A549 (cell line): ENCODE measurements at regions not wholly inside any gene's neighbourhood (a gene's known extent, or its start where the extent isn't known, plus 50 kb on each side); places are given as distances from the start of the nearest gene placed in this dataset.

Source experiments
- CTCF ChIP-seq: fragments of >200 bp; sonication (Bioruptor Twin); formaldehyde crosslinking; IDR thresholded peaks from 3 replicates; pipeline ENCODE4 v1.5.1; 2016
- EP300 ChIP-seq, 2 experiments: fragments of >200 bp; sonication (Bioruptor Twin); formaldehyde crosslinking; IDR thresholded peaks; 2 replicates in 1 of 2; 3 replicates in 1 of 2; pipeline ENCODE4 v1.6.1; 2016 to 2017
- FOSB ChIP-seq: fragments of 250-450 bp; sonication (Bioruptor Pico); IDR thresholded peaks from 2 replicates; pipeline ENCODE4 v1.5.0; 2020; ENCODE audit warnings: mild to moderate bottlenecking, moderate library complexity
- MAX ChIP-seq: IDR thresholded peaks from 2 replicates; pipeline ENCODE4 v1.6.1; 2012
- MAZ ChIP-seq: fragments of 150-350 bp; IDR thresholded peaks from 2 replicates; pipeline ENCODE4 v1.6.1; 2014; ENCODE audit warnings: antibody characterized with exemption, low read depth, low read length, borderline replicate concordance
- MYC ChIP-seq: IDR thresholded peaks from 2 replicates; pipeline ENCODE4 v1.6.1; 2012; ENCODE audit warnings: mild to moderate bottlenecking, inconsistent platforms, low read length, improper control_type of control experiment, borderline replicate concordance
- NPAS2 ChIP-seq: fragments of 250-450 bp; sonication (Bioruptor Pico); IDR thresholded peaks from 2 replicates; pipeline ENCODE4 v1.8.0; 2022; ENCODE audit warnings: mild to moderate bottlenecking, moderate library complexity, borderline replicate concordance
- NR3C1 ChIP-seq: fragments of >200 bp; sonication (Bioruptor Twin); formaldehyde crosslinking; IDR thresholded peaks from 3 replicates; pipeline ENCODE4 v1.6.1; 2017
- POLR2A ChIP-seq: IDR thresholded peaks from 2 replicates; pipeline ENCODE4 v1.6.1; 2012; ENCODE audit warnings: mild to moderate bottlenecking, low read length
- RFX5 ChIP-seq: fragments of 450-650 bp; IDR thresholded peaks from 2 replicates; pipeline ENCODE4 v1.7.1; 2014; ENCODE audit warnings: antibody characterized with exemption, mild to moderate bottlenecking, moderate library complexity

GRCh38 chr4:54800831-54801530, 143.2 kb downstream of the KIT start:
- no peak for TF ChIP-seq CTCF
- TF ChIP-seq NR3C1 = no peak
- no peak for TF ChIP-seq MAX
- TF ChIP-seq RFX5 = no peak
- no peak for TF ChIP-seq MAZ
- TF ChIP-seq MYC = no peak
- no peak for TF ChIP-seq EP300 (IDR thresholded peaks at IDR 0.05)
- no peak for TF ChIP-seq NPAS2 (CRISPR knock-in tag)
- TF ChIP-seq FOSB (CRISPR knock-in tag) = no peak
- TF ChIP-seq POLR2A = no peak
